Kidney (tissue), 13 donors: ENCODE measurements at regions not wholly inside any gene's neighbourhood (a gene's known extent, or its start where the extent isn't known, plus 50 kb on each side); places are given as distances from the start of the nearest gene placed in this dataset.

ENCODE experiments used
- DNase-seq, 5 donors: peaks; one replicate each; pipeline ENCODE4 v3.0.0-alpha.2; 2013 to 2020
- FAIRE-seq: peaks from 2 replicates; lab custom pipeline; 2012; peaks lifted over from hg19 to GRCh38; lab: Jason Lieb, UNC
- H3K27ac ChIP-seq, 2 donors: one replicate each; pipeline ENCODE4 v1.7.0; 2013; ENCODE audit warnings: low read depth in 2 of 2, low read length in 2 of 2, inconsistent platforms in 1 of 2
- H3K27me3 ChIP-seq: one replicate; pipeline ENCODE4 v1.7.1; 2013; ENCODE audit warnings: low read length, inconsistent platforms; ENCODE audit not compliant: control insufficient read depth, insufficient read depth
- H3K36me3 ChIP-seq, 3 donors: one replicate each; pipeline versions ENCODE4 v1.7.0 to v1.7.1; 2013; ENCODE audit warnings: low read length in 3 of 3, control low read depth in 1 of 3, inconsistent platforms in 1 of 3; ENCODE audit not compliant: insufficient read depth in 3 of 3, control insufficient read depth in 2 of 3
- H3K4me1 ChIP-seq, 3 donors: one replicate each; pipeline versions ENCODE4 v1.7.0 to v1.7.1; 2013; ENCODE audit warnings: low read length in 3 of 3, inconsistent platforms in 1 of 3, low read depth in 1 of 3; ENCODE audit not compliant: control insufficient read depth in 2 of 3, insufficient read depth in 2 of 3
- H3K4me3 ChIP-seq, 3 donors: one replicate each; pipeline versions ENCODE4 v1.7.0 to v1.8.1; 2013; ENCODE audit warnings: low read length in 3 of 3, control low read depth in 1 of 3, inconsistent platforms in 1 of 3
- H3K9ac ChIP-seq, 3 donors: one replicate each; pipeline versions ENCODE4 v1.7.0 to v1.7.1; 2013; ENCODE audit warnings: low read length in 3 of 3, control low read depth in 1 of 3, inconsistent platforms in 1 of 3
- H3K9me3 ChIP-seq, 3 donors: one replicate each; pipeline versions ENCODE4 v1.7.0 to v1.7.1; 2013; ENCODE audit warnings: low read length in 3 of 3, control low read depth in 1 of 3, inconsistent platforms in 1 of 3; ENCODE audit not compliant: control insufficient read depth in 2 of 3, insufficient read depth in 1 of 3
- CTCF ChIP-seq: IDR thresholded peaks from 3 replicates; pipeline ENCODE4 v1.5.1; 2012; ENCODE audit warnings: mild to moderate bottlenecking, moderate library complexity, borderline replicate concordance; ENCODE audit not compliant: insufficient read depth; ENCODE audit errors: extremely low read depth
- intact Hi-C: fragments of 100-400 bp; cut with DNase I; formaldehyde crosslinking; loops from one replicate; pipeline ENCODE4 v1.11.1; 2022
- donor health status: control.
- donor health status: control.
- donor health status: control.
- donor health status: control.
- donor health status: control.
- donor health status: DM: yes; HTN: yes; CAD: no.
- donor health status: Normal renal cell carcinoma (clear cell type).

- DNase-seq (no peak), FAIRE-seq (no peak)
- H3K27me3 ChIP-seq = no peaks in the 10 kb centered on the region
- no peak overlapping the region for H3K27ac ChIP-seq
- H3K36me3 ChIP-seq = no peaks in the 10 kb centered on the region
- no peaks in the 10 kb centered on the region for H3K4me1 ChIP-seq
- TF ChIP-seq CTCF = no peak
- no peak overlapping the region for H3K9ac ChIP-seq
- H3K4me3 ChIP-seq = no peak overlapping the region
- no peaks in the 10 kb centered on the region for H3K9me3 ChIP-seq
- intact Hi-C loops = no loop called here
These were observed 79.7 kb upstream of the SYNDIG1 start for GRCh38 chr20:24389686-24390085.

- TF ChIP-seq CTCF = no peak
- Histone ChIP-seq H3K4me1 (no peaks in the 10 kb centered on the region), H3K36me3 (no peaks in the 10 kb centered on the region), H3K4me3 (no peak overlapping the region), H3K9ac (no peak overlapping the region), H3K27me3 (no peaks in the 10 kb centered on the region), H3K27ac (no peak overlapping the region), H3K9me3 (no peaks in the 10 kb centered on the region)
- DNase-seq (no peak), FAIRE-seq (no peak)
- intact Hi-C loops = no loop called here
These were observed 80.5 kb upstream of the SYNDIG1 start for GRCh38 chr20:24388828-24389380.

- no peak for TF ChIP-seq CTCF
- FAIRE-seq (no peak), DNase-seq (no peak)
- H3K36me3 ChIP-seq = no peaks in the 10 kb centered on the region
- intact Hi-C loops = no loop called here
- no peak overlapping the region for H3K9ac ChIP-seq
- H3K27me3 ChIP-seq = no peaks in the 10 kb centered on the region
- H3K9me3 ChIP-seq = no peaks in the 10 kb centered on the region
- no peaks in the 10 kb centered on the region for H3K4me1 ChIP-seq
- no peak overlapping the region for H3K27ac ChIP-seq
- no peak overlapping the region for H3K4me3 ChIP-seq
These were observed 83.9 kb upstream of the SYNDIG1 start for GRCh38 chr20:24385547-24385946.

GRCh38 chr20:24384865-24385264 lies 84.6 kb upstream of the SYNDIG1 start:
- Histone ChIP-seq H3K27me3 (no peaks in the 10 kb centered on the region), H3K9me3 (no peaks in the 10 kb centered on the region), H3K36me3 (no peaks in the 10 kb centered on the region), H3K4me3 (no peak overlapping the region), H3K4me1 (no peaks in the 10 kb centered on the region), H3K9ac (no peak overlapping the region), H3K27ac (no peak overlapping the region)
- no peak for TF ChIP-seq CTCF
- intact Hi-C loops = no loop called here
- DNase-seq (no peak), FAIRE-seq (no peak)
